Suppressor macrophage (primary cell): ENCODE measurements at regions not wholly inside any gene's neighbourhood (a gene's known extent, or its start where the extent isn't known, plus 50 kb on each side); places are given as distances from the start of the nearest gene placed in this dataset.

ENCODE experiments used
- DNase-seq, 4 experiments: peaks; one replicate each; pipeline ENCODE4 v3.0.0-alpha.2; 2020 to 2022

DNA sequence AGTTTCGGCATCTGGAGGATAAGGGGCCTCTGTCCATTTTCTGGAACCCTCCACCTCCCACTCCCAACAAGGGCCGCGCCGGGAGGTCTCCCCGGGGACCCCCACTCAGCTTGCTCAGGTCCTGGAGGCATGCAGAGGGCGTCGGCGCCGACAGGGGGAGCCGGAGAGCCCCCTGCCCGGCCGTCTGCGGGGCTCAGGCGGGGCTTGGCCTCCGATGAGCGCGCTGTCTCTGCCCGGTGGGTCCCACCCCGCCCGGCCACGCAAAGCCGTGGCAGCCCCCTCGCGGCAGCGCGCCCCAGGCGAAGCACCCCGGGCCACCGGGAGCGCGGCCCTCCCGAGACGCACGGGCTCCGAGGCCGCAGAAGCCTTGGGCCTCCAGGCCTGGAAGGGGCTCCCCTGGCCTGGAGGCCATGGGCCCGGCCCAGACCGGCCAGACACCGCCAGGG, 149.7 kb upstream of the ZNF536 start:
- DNase-seq: peak in 3 of 4 experiments; percentile 9 to 45 (median 28)

DNA sequence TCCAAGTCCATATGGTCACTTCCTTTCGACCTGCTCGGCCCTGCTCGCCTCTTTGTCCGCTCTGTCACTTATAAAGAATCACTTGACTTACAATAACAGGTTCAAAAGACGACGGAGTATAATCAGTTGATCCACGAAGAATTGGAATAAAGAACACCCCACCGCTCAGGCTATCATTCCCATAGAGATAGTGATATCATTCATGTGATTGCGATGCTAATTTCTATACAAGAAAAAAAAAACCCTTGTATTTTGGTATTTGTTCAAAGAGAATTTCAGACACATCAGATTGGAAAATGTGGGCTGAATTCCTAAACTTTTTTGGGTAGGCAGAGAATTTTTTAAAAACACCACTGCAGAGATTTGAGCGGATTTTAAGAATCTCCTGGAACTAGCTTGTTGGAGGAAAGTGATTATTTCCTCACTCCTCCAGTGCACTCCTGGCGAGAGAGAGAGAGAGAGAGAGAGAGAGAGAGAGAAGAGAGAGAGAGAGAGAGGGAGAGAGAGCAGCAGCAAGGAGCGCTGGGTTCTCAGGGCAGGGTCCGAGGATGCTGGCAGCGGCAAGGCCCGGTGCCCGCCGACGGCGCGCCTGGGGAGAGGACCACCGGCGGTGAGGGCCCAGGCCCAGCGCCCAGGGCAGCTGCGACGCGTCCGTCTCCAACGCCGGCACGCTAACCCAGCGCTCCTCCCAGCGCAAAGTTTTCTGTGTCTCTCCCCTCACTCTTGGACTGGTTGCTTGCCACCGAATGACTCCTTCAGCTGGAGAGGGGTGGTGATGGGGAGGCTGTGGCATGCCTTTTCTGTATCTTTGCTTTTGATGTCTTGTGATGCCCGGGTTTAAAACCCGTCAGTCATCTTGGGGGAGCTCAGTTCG, 149.0 kb upstream of the ZNF536 start:
- DNase-seq: no peak

DNA sequence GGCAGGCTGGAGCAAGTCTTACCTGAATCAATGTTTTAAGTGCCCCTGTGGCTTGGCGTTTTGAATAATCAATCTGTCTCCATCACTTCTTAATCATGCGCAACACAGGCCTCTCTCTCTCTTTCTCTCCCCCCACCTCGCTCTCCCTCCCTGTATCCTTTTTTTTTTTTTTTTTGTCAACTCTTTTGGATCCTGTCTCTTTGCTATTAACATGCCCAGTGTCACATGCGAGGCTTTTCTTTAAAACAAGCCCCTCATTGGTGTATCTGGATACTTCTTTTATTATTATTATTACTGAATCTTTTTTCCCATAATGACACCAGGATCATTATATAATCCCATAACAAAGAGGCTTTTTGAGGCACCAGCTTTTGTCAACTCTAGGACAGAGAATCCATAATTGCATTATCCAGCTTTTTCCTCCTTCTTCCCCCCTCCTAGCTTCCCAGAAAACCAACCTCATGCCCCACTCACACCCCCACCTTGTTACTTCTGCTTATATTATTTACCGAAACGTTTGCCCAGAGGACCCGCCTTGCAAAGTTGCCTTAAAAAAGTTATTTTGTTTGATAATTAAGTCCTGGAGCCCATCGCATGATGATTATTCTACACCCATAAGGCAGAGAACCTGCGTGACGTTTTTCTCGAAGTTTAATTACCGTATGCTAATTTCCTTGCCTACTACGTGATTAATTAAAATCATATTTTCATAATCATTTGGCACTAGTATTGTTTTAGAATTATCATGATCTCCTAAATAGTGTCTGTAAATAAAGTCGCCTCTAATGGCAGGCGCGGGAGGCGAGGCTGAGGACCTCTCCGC, 148.1 kb upstream of the ZNF536 start:
- DNase-seq: no peak

DNA sequence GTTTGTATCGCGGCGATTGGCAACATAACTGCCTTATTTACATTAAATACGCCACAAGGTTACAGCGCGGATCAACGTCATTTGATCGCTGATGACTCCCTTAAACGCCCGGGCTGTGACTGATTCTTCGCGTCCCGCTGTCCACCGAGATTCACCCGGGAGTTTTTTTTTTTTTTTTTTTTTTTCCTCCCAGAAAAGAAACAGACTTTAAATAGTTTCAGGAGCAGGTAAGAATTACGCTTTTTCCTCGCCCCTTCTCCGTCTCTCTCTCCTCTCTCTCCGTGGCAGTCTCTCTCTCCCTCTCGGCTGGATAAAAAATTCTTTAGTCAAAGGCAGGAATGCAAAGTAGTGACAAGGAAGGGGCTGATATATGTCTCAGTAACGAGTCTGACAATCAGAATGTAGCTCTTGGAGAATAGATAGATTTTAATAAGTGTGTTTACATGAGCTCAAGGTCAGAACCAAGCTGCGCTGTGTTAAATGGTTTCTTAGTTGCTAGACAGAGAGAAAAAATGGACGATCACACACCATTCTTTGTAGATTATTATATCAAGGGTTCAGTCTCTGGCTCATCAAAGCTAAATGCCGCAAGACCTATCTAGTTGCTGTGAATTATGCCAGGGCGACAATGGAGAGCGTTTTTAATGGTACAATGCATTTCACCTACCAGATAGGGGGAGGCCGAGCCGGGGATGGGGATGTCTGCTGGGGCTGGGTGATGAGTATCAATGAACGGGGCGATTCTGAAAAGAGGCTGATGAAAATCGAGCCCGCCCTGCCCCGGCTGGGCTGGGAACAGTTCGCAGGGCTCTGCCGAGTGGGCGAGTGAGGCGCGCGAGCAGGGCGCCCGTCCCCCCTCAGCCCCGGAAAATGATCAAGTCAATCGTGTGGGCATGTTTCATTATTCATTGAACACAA, 147.2 kb upstream of the ZNF536 start:
- no peak for DNase-seq

DNA sequence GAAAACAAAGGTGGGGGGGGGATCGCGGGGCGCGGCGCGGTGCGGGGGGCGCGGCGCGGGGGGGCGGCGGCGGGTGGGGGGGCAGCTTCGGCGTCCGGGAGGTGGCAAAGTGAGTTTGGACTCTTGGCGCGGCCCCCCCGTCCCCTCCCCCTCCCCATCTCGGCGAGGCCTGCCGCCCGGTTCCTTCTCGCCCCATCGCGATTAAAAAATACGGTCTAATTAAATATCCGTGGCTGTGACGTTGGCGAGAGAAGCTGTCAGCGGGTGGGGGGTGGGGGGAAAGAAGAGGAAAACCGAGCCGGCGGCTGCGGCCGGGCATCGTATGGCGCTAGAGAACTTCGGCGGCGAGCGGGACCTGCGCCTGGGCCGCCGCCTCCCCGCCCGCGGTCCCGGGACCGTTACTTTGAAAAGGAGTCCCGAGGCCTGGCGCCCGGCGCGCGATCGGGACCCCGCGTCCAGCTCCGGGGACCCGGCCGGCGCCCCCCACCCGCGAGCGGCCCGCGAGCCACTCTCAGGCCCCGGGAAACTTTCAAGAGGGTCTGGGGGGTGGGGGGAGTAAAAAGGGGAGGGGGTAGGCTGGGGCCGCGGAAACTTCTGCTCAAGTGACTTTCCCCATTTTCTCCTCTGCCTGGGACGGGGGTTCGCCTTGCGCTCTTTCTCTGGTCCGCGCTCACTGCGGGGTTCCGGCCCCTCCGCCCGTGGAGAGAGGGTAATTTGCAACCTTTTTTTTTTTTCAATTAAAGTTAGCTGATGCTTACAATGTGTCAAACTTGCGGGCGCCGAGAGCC, 146.3 kb upstream of the ZNF536 start:
- DNase-seq: no peak

DNA sequence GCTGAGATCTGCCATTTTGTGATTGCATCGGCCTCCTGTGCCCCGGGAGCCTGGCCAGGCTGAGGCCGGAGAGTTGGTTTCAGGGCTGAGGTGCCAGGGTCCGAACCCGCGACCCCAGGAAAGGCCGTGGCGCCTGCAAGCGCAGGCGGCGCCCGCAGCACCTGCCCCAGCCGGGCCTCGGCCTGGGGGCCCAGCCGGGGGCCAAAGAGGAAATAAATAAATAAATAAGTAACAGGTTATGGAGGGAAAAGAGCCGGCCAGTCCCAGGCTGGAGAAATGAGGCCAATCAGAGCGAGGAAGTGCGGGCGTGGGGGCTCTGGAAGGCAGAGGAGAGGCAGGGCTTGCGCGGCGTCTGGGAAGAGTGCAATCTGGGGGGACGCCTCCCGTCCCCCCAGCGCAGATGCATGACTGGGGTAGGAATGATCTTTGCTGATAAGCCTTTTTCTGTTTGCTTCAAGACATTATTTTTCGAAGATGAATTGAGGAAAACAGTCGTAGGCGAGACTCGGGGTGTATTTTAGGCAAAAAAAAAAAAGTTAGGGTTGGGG, 145.6 kb upstream of the ZNF536 start:
- DNase-seq: no peak

DNA sequence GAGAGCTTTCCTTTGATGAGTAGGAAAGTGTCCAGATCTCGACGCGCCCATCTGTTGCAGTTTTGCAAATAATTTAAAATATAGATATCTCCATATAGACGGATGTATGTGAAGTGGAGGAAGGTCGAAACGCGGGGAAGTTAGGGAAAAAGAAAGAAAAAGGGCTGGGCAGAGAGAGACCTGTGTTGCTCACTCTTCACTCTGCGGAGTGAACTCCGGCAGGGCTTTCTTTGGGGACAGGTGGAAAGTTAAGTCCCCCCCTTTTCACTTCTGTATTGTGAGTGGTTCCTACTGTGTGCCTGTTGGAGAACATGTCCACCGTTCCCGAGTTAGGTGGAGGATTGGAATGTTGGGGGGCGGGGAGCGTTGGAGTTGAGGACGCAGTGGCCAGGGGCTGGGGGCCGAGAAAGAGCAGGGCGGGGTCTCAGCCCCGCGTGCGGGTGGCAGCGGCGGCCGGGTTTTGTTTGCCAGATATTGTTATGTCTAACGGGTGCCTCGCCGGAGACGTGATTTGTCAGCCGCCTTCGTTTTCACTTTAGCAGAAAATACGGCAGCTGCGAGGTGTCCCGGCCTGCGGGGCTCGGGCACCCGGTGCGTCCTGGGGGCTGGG, 145.1 kb upstream of the ZNF536 start:
- no peak for DNase-seq

DNA sequence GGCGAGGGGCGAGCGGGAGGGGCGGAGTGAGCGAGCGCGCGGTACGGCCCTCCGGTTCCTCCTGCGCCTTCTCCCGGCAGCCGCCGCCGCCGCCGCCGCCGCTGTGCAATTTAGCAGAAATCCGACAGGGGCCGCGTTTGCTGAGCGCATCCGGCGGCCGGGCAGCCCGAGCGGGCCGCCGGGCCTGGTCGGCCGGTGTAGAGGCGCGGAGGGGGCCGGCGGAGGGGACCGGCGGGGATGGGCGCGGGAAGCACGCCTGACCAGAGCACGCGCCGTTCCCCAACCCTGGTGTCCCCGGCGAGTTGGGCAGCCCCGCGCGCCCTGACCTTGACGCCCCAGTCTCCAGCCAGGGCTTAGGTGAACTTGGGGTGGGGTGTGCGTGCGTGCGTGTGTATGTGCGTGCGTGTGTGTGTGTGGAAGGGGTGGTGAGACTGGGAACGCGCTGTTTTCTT, 144.5 kb upstream of the ZNF536 start:
- DNase-seq: peak; percentile 59 to 86 (median 71)

DNA sequence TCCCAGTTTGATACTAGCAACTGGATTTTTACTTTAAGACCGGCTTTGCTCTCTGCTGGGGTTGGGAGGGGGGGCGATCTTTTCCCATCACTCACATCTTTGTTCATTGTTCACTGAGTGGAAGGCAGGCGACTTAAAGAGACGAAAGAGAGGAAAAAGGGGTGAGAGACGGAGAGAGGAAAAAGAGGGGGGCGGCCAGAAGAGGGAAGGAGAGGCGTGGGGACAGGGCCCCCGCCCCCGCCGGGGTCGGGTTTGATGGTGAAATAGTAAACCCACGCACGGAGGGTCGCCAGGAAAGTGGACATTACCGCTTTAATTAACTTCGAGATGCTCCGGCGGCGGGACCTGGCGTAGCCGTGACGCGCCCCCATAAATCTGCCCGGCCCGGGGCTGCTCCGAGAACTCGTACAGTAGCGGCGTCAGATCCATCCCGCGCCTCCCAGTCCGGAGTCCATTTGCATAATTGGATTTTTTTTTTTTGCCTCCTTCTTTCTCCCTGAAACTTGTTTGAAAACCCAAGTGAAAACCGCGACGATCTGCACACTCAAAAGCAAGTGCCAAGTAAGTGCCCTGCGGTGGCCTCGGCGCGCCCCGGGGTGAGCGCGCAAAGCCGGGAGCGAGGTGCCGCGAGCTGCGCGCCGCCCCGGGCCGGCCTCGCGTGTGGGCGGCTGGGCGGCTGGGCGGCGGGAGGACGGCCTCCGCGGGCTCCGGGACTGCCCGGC, 143.9 kb upstream of the ZNF536 start:
- peak in 1 of 4 experiments; percentile 8 for DNase-seq

DNA sequence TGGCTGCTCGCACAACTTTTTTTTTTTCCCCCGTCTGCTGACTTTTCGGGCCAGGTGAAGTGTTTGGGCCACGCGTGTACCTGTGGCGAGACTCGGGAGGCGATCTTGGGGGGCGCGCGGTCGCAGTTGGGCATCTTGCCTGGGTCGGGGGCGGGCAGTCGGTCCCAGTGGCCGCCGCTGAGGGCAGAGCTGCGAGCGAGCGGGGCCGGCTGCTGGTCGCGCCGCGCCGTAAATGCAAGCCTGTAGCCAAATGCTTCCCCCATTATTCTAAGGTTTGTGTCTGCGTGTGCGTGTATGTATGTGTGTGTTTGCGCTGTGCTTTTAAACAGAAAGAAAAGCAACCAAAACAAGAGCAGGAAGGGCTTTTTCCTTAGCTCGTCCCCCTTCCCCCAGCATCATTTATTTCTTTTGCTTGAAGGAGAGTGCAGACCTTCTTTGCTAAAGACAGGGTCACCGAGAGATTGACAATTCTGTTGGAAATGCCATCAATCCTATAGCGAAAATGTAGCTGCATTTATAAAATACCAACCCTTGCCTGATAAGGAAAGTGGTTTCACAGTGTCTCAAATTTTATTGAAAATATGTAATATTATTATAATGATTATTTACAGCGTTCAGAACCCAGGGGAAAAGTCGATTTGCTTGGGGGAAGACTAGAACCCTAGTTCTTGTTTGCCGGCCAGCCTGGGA, 143.2 kb upstream of the ZNF536 start:
- DNase-seq: no peak

DNA sequence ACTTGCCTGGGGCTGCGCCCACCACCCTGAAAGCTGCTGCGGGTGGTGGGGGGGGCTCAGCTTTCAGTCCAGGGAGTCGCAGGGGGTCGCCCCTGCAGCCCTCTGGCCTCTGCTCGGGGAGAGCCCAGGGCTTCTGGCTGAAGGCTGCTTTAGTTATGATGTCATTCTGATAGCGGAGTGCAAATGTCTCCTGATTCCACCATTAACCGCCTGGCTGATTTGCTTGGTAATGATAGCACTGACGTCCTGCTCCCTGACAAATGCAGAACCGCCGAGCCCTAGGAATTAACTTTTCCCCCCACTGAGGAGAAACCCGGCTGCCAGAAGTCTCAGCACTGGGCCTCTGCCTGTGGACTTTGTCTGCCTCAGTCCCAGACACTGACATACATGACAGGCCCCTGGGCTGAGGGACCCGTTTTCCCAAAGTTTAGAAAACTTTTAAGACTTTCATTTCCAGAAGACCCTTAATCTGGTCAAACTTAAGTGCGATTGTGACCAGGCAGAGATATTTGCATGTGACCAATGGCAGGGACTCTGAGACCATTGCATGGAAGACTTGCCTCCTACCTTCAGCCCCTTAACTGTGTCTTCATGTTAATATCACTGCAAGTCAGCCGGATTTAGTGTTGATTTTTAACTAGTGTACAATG, 142.5 kb upstream of the ZNF536 start:
- no peak for DNase-seq

DNA sequence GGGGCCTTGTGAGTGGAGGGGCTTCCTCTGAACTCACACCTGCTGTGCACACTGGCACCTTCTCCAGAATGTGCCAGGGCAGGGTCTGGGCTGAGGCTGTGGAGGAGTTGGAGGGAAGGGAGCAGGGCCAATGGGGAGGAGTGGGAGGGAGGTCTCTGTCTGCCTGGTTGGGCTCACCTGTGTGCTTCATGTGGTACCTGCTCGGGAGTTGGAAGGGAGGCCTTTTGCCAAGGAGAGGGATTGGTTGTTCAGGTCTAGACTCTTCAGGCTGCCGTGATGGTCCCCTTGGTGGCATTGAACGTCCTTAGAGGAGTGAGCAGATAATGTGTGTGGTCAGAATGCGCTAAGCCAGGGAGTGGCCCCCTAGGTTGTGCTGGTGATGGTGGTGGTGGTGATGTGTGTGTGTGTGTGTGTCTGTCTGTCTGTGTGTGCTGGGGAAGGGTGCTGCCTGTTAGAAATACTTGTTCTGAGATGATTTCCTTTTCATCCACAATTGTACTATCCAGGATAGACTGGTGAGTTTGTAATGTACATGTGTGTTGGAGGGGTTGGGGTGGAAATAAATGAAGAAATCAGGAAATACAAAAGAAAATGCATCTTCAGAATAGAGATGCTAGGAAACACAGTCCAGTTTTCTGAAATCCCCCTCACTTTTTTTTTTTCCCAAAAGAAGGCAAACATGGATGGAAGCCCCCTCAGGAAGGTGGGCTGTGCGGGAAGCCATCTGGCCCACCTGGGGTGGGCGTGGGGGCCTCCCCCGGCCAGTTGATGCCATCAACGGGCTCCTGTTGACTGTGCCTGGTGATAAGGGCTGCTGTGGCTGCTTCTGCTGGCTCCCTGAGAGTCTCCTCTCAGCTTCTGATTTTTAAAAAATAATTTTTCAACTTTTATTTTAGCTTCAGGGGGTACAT, 140.5 kb upstream of the ZNF536 start:
- DNase-seq: no peak

DNA sequence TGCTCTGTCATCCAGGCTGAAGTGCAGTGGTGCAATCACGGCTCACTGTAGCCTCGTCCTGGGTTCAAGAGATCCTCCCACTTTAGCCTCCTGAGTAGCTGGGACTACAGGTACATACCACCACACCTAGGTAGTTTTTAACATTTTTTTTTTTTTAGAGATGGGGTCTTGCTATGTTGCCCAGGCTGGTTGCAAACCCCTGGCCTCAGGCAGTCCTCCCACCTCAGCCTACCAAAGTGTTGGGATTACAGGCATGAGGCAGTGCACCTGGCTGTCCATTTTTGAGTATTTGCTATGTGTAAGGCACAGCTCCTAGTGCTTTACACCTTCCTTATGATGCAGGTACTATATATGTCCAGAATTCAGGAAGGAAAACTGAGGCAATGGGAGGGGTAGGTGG, 138.8 kb upstream of the ZNF536 start:
- no peak for DNase-seq

DNA sequence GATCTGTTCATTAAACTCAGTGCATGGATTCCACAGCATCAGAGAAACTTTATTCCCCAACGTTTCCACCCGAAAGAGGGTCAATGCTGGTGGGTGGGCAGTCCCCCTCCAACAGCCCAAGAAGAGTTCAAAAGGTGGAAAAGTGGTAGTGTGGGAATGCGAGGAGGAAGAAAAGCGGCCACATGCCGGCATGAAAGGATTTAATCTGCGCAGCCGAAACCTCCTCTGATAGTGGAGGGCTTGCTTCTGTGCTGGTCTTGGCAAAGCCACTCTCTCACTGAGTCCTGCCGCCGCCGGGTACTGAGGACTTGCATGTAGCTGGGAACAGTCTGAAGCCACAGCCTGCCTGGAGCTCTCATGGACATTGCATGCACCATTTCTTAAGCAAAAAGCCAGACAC, 136.2 kb upstream of the ZNF536 start:
- DNase-seq: no peak

DNA sequence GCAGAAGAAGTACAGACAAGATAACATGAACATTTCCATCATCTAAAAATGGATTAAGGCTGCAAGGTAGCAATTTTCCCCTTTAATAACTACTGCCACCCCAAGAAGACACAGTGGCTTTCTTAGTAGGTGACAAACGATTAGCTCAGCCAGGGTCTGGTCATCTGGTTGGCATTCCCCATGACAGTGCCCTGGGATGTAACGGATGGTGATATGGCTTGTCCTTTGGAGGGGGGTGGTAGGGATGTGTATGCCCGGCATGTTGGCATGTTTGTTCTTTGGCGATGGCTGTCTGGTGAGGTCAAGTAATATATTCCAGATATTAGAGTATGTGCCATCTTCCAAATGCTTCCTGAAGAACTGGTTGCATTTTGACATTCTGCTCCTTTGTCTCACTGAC, 135.6 kb upstream of the ZNF536 start:
- DNase-seq: no peak

DNA sequence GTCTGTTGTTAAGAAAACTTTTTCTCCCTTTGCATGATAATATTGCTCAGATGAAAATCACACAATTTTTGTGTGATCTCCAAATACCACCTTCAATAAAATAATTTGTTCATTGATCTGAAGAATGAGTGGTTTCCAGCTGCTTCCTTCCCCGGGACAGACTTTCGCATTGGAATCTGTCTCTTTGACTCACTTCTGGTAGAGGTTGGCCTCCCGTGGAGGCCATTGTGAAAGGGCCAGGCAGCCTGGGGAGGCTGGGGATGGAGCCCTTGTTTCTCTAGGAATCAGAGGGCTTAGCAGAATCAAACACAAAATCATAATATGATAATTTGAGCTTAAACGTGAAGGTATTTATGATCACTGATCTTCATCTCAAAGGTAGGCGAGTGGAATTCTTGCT, 135.0 kb upstream of the ZNF536 start:
- DNase-seq: no peak

DNA sequence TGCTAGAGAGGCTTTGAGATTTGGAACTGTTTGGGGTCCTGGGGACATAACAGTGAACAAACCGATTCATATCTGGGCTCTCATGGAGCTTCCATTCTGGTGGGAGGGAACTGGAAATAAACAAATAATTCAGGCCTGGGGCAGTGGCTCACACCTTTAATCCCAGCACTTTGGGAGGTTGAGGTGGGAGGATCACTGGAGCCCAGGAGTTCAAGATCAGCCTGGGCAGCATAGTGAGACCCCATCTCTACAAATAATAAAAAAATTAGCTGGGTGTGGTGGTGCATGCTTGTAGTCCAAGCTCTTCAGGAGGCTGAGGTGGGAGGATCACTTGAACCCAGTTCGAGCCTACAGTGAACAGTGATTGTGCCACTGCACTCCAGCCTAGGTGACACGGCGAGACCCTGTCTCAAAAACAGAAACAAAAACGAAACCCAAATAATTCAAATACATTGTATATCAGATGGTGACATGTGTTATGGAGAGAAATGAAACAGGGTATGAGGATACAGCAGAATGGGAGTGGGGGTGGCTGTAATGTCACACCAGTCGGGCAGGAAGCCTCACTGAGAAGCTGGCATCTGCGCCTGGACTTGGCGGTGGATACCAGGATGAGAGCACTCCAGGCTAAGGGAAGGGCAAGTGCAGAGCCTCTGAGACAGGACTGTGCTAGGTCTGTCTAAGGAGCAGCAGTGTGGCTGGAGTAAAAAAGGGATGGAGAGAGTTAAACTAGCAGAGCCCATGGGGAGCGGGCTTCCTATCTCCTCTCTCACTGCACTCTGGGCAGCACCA, 131.1 kb upstream of the ZNF536 start:
- no peak for DNase-seq
